Thymus (tissue), 11 donors: ENCODE measurements at regions not wholly inside any gene's neighbourhood (a gene's known extent, or its start where the extent isn't known, plus 50 kb on each side); places are given as distances from the start of the nearest gene placed in this dataset.

Experiments used
- DNase-seq, 9 donors: peaks; one replicate each; pipeline ENCODE4 v3.0.0-alpha.2; 2013; ENCODE audit warnings: low spot score in 9 of 9, low read depth in 6 of 9, missing footprints in 1 of 9
- H3K27ac ChIP-seq, 2 donors: one replicate each; pipeline ENCODE4 v1.5.1; 2013; ENCODE audit warnings: control low read depth in 1 of 2, low read depth in 1 of 2, low read length in 1 of 2, mild to moderate bottlenecking in 1 of 2, moderate library complexity in 1 of 2
- H3K27me3 ChIP-seq, 2 donors: one replicate each; pipeline ENCODE4 v1.5.1; 2013; ENCODE audit warnings: low read length in 1 of 2; ENCODE audit not compliant: control insufficient read depth in 2 of 2, insufficient read depth in 1 of 2
- H3K36me3 ChIP-seq, 2 donors: one replicate each; pipeline ENCODE4 v1.5.1; 2013; ENCODE audit warnings: low read length in 1 of 2, mild to moderate bottlenecking in 1 of 2, moderate library complexity in 1 of 2; ENCODE audit not compliant: control insufficient read depth in 2 of 2, insufficient read depth in 2 of 2
- H3K4me1 ChIP-seq, 2 donors: one replicate each; pipeline ENCODE4 v1.5.1; 2013; ENCODE audit warnings: low read length in 2 of 2; ENCODE audit not compliant: control insufficient read depth in 2 of 2, insufficient read depth in 2 of 2
- H3K4me3 ChIP-seq, 2 donors: one replicate each; pipeline ENCODE4 v1.5.1; 2013; ENCODE audit warnings: low read length in 2 of 2, control low read depth in 1 of 2, mild to moderate bottlenecking in 1 of 2
- H3K9me3 ChIP-seq, 2 donors: one replicate each; pipeline ENCODE4 v1.5.1; 2013; ENCODE audit warnings: low read length in 1 of 2, mild to moderate bottlenecking in 1 of 2; ENCODE audit not compliant: control insufficient read depth in 2 of 2, insufficient read depth in 1 of 2
- WGBS: extraction: QIAGEN DNeasy Blood & Tissue Kit; methylation state at CpG from one replicate; pipeline ENCODE4 v1.1.7; 2013; 5-methylcytosine and 5-hydroxymethylcytosine counted together
- donor health status: healthy.

DNA sequence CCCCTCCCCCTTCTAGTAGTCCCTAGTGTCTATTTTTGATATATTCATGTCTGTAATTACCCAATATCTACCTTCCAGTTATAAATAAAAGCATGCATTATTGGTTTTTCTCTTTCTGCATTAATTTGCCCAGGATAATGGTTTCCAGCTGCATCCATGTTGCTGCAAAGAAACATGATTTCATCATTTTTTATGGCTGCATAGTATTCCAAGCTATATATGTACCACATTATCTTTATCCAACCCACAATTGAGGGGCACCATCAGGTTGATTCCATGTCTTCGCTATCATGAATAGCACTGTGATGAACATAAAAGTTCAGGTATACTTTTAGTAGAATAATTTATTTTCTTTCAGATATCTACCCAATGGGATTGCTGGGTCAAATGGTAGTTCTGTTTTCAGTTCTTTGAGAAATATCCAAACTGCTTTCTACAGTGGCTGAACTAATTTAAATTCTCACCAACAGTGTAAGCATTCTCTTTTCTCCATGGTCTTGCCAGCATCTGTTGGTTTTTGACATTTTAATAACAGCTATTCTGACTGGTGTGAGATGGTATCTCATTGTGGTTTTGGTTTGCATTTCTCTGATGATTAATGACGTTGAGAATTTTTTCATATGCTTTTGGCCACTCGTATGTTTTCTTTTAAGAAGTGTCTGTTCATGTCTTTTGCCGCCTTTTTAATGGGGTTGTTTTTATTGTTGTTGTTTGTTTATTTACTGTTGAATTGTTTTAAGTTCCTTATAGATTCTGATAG, 746.1 kb upstream of the MEF2C start:
- Histone ChIP-seq H3K36me3 (no peaks in the 10 kb centered on the region), H3K4me3 (no peak overlapping the region), H3K4me1 (no peaks in the 10 kb centered on the region), H3K9me3 (no peaks in the 10 kb centered on the region), H3K27ac (no peak overlapping the region), H3K27me3 (no peaks in the 10 kb centered on the region)
- DNase-seq: no peak
- 71% methylated on average over 4 of the region's 4 CpGs for WGBS

DNA sequence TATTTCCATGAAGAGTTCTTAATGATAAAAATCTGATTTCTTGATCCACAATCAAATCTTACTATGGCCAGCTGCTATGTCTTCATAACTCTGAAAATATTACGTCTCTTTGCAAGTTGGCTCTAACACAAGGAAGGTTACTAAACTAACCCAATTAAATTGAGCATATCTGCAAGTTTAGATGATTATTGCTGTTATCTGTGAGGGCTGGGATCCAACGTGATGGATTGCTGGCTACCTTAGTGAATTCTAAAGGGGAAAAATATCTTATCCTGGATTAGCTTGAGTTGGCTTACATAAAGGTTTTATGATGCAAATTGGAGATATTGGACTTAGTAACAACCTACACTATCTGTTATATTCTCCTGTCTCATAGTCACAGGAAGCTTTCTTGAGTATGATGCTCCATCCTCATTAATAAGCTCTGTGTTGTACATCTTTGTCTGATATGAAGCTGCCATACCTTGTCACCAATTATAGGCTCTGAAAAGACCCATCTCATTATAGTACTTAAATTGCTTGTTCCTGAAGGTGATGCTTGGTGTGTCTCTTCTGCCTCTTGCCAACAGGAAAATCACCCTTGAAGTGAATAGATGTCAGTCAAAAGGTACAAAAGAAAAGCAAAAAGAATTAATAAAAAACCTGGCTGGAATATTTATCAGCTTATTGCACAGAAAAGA, 733.0 kb upstream of the MEF2C start:
- no peak for DNase-seq
- H3K4me1 ChIP-seq: no peaks in the 10 kb centered on the region
- H3K4me3 ChIP-seq: no peak overlapping the region
- H3K27ac ChIP-seq: no peak overlapping the region
- no peaks in the 10 kb centered on the region for H3K27me3 ChIP-seq
- H3K36me3 ChIP-seq: no peaks in the 10 kb centered on the region
- 96% methylated on average over 2 of the region's 2 CpGs for WGBS
- H3K9me3 ChIP-seq: no peaks in the 10 kb centered on the region

DNA sequence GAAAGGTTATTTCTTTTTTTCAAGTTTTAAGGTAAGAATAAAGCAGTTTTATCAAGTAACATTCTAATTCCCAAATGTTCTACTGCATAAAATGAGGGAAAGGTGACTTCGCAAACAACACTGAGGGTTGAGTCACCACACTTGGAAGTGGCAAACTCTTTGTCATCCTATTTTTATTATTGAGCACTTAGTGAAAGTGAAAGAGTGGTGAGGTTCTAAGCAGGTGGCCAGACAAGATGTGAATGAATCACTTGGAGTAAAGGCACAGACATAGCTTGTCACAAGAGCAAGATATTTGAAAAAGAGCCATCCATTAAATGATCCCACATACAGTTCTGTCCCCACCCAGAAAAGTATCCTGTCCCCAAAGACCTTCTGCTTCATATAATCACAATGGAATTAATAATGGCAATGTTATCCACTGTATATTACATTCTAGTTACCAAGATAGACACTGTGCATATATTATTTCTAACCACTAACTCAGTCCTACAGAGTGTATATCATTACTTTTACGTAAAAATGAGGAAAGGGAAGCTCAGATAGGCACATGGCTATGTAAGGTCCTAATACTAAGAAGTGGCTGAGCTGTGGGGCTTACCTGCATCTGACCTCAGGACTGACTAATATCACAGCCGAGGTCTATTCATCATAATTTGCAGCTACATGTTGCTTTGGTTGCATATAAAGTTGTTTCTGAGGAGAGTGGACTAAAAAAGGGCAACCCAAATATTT, 730.4 kb upstream of the MEF2C start:
- Histone ChIP-seq H3K27me3 (no peaks in the 10 kb centered on the region), H3K4me1 (no peaks in the 10 kb centered on the region), H3K9me3 (no peaks in the 10 kb centered on the region), H3K36me3 (no peaks in the 10 kb centered on the region), H3K4me3 (no peak overlapping the region), H3K27ac (no peak overlapping the region)
- DNase-seq: no peak
- WGBS: 90% methylated on average over 3 of the region's 3 CpGs

DNA sequence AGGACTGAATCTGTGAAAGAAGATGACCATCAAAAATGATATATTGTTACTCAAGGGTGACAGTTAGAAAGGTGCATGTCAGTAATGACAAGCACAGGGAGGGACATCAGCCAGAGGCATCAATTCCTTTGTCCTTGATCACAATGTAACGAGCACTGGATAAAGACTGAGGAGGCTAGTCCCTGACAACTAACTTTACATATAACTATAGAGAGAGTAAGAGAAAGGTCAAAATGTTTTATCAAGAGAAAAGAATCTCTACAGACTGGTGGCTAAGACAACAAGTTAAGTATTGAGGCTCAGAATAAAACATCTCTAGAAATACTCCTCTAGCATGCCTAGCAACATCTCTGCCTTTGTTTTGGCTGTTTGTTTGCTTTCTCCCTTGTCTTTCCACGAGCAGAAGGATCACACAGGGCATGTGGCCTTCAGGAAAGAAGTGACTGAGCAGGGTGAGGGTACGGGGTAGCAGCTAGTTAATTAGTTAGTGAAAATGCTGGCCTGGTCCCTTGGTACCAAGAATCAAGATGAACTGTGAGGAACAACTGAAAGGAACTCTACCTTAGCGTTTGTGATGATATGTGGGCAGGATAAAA, 724.1 kb upstream of the MEF2C start:
- Histone ChIP-seq H3K27ac (no peak overlapping the region), H3K27me3 (no peaks in the 10 kb centered on the region), H3K4me1 (no peaks in the 10 kb centered on the region), H3K36me3 (no peaks in the 10 kb centered on the region), H3K4me3 (no peak overlapping the region), H3K9me3 (no peaks in the 10 kb centered on the region)
- DNase-seq: no peak
- WGBS: 88% methylated on average over 4 of the region's 4 CpGs

DNA sequence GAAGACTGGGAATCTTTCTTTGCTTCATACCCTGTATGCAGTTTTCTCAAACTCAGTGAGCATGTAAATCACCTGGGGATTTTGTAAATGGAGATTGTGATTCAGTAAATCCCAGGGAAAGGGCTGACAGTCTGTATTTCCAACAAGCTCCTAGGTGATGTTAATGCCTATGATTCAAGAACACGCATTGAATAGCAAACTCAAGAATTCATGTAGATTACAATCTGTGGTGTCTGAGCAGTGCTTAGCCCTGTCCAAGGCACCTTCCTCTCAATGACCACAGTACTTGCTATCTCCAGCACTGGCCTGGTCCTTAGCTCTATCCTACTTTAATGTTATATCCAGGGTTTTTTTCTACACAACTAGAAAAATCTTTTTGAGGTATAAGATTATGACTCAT, 721.4 kb upstream of the MEF2C start:
- WGBS: 93% methylated on average over 1 of the region's 1 CpG
- Histone ChIP-seq H3K36me3 (no peaks in the 10 kb centered on the region), H3K9me3 (no peaks in the 10 kb centered on the region), H3K4me3 (no peak overlapping the region), H3K27me3 (no peaks in the 10 kb centered on the region), H3K27ac (no peak overlapping the region), H3K4me1 (no peaks in the 10 kb centered on the region)
- no peak for DNase-seq

DNA sequence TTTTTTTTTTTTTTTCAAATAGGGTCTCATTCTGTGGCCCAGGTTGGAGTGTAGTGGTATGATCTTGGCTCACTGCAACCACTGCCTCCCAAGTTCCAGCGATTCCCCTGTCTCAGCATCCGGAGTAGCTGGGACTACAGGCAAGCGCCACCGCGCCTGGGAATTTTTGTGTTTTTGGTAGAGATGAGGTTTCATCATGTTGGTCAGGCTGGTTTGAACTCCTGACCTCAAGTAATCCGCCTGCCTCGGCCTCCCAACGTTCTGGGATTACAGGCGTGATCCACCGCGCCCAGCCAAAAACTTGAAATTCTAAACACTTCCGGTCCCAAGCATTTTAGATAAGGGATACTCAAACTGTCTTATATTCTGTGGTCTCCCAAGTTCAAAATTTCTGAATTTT, 718.9 kb upstream of the MEF2C start:
- no peak overlapping the region for H3K27ac ChIP-seq
- 95% methylated on average over 12 of the region's 12 CpGs for WGBS
- no peaks in the 10 kb centered on the region for H3K27me3 ChIP-seq
- no peaks in the 10 kb centered on the region for H3K9me3 ChIP-seq
- H3K4me3 ChIP-seq: no peak overlapping the region
- no peak for DNase-seq
- no peaks in the 10 kb centered on the region for H3K4me1 ChIP-seq
- no peaks in the 10 kb centered on the region for H3K36me3 ChIP-seq

DNA sequence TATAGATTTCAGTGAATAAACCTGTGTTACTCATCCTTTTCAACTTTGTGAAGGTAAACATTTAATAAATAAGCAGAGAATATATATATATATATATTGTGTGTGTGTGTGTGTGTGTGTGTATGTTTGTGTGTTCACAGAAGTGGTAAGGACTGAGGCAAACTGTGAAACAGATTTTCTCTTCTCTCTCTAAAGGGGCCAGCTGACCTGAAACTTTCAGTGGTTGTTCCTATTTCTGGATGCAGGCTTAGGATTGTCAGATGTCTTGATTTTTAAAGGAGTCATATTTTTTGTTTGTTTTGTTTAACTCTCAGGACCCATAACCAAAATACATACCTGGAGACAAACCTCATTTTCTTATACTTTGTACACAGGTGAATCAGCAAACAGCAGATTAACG, 714.9 kb upstream of the MEF2C start:
- Histone ChIP-seq H3K4me1 (no peaks in the 10 kb centered on the region), H3K4me3 (no peak overlapping the region), H3K27me3 (no peaks in the 10 kb centered on the region), H3K9me3 (no peaks in the 10 kb centered on the region), H3K27ac (no peak overlapping the region), H3K36me3 (no peaks in the 10 kb centered on the region)
- DNase-seq: no peak
- WGBS: 90% methylated on average over 1 of the region's 1 CpG

DNA sequence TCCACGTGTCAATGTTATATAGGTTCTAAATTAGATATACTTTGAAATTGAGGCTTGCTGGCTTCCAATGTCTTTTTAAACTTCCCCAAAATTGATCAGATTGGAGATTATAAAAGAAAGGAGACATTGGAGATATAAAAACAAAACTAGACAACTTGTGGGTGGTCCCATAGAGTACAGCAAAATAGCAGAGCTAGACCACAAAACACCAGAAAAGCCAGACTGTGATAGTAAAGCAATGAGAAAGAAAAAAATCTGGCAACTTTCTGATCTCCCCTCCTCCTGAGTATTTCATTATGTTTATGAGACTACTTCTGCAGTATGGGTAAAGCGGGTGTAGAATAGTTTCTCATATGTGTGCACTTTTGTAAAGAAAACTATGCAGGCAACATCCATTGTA, 713.8 kb upstream of the MEF2C start:
- Histone ChIP-seq H3K27ac (no peak overlapping the region), H3K9me3 (no peaks in the 10 kb centered on the region), H3K4me3 (no peak overlapping the region), H3K27me3 (no peaks in the 10 kb centered on the region), H3K36me3 (no peaks in the 10 kb centered on the region), H3K4me1 (no peaks in the 10 kb centered on the region)
- WGBS: 76% methylated on average over 2 of the region's 2 CpGs
- DNase-seq: no peak

DNA sequence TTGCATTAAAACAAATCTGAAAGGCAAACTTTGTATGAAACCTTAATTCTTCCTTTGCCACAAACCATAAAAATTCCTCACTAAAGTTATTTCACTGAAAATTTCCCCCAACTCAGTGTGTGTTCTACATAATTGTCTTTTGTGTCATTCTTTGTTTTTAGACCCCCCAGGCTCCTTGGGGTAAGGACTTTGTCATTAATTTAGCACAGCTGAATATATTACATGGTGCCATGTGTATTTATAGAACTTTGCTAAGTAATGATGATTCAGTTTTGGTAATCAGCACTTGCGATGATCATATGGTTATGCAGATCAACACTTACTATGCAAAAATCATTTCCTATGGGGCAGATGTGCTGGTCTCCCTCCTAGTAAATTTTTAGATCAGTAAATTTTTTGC, 712.1 kb upstream of the MEF2C start:
- no peak for DNase-seq
- Histone ChIP-seq H3K9me3 (peaks cover 0 to 3% of the 10 kb centered on the region in 2 donors), H3K27ac (no peak overlapping the region), H3K27me3 (no peaks in the 10 kb centered on the region), H3K36me3 (no peaks in the 10 kb centered on the region), H3K4me1 (no peaks in the 10 kb centered on the region), H3K4me3 (no peak overlapping the region)
- 97% methylated on average over 1 of the region's 1 CpG for WGBS
